ENCODE measurements at regions not wholly inside any gene's neighbourhood (a gene's known extent, or its start where the extent isn't known, plus 50 kb on each side); places are given as distances from the start of the nearest gene placed in this dataset.

DNA sequence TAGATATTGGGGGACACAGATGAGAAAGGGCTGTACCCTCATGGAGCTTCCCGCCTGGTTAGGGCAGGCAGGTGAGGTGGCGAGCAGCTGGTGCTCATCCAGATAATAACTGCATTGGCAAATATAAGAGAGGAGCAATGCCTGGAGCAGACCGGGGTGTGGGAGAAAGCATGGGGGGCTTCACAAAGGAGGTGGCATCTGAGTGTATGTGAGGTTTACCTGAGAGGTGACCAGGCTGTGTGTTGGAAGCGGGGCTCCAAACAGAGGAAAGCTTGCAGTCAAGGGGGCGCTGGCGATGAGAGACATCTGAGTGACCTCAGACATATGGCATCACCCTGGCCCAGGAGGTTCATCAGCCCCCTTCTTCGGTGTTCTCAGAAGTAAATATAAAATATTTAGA lies 72.1 kb upstream of the PMEPA1 start:
- Mint-ChIP-seq H3K36me3 (ENCODE audit: insufficient read depth in 1 of 3, low read depth in 3 of 3) (no peaks in the 10 kb centered on the region), H3K27ac (peak overlapping the region in 1 of 3 experiments; percentile 24; a peak in 1 of 7 replicates), H3K9me3 (no peaks in the 10 kb centered on the region), H3K4me1 (peaks cover 13 to 16% of the 10 kb centered on the region in 2 experiments), H3K4me3 (no peak overlapping the region; a peak in 1 of 5 replicates), H3K27me3 (ENCODE audit: low read depth) (peaks cover 4% of the 10 kb centered on the region)
- no peak overlapping the region for H3K18ac ChIP-seq (ENCODE audit: insufficient read length, low read depth, low read length)
- no peak overlapping the region for H3K4me2 ChIP-seq (ENCODE audit: insufficient read depth, insufficient read length, low read length)
- no peak overlapping the region for H3K27ac ChIP-seq (ENCODE audit: insufficient read length, low read depth, low read length)
- DNase-seq, result peak; percentile 20
- H3K23ac ChIP-seq (ENCODE audit: insufficient read length, low read depth, low read length), result no peak overlapping the region
- no peak overlapping the region for H3K56ac ChIP-seq (ENCODE audit: insufficient read length, low read depth, low read length)
- no peak overlapping the region for H3K4ac ChIP-seq (ENCODE audit: low read depth, low read length)
- H2BK120ac ChIP-seq (ENCODE audit: low read depth, low read length, poor library complexity, severe bottlenecking), result no peak overlapping the region
- H2BK20ac ChIP-seq (ENCODE audit: low read depth, low read length, poor library complexity, severe bottlenecking), result no peak overlapping the region
- H3K14ac ChIP-seq (ENCODE audit: insufficient read depth, low read length), result no peak overlapping the region
- H2BK15ac ChIP-seq (ENCODE audit: low read depth, low read length), result no peak overlapping the region
- TF ChIP-seq CTCF (conservative IDR thresholded peaks at IDR 0.05), result no peak
- no peaks in the 10 kb centered on the region for H3K9me3 ChIP-seq (ENCODE audit: control insufficient read depth, low read depth, low read length)
- no CpG with 5 or more reads among the region's 7 CpGs for WGBS (ENCODE audit: extremely low coverage, insufficient read length, low lambda C conversion rate)
- no peaks in the 10 kb centered on the region for H3K4me1 ChIP-seq (ENCODE audit: insufficient read depth, low read length)
- H4K20me1 ChIP-seq (ENCODE audit: control insufficient read depth, insufficient read depth, insufficient read length), result no peaks in the 10 kb centered on the region
- no peak overlapping the region for H2BK12ac ChIP-seq (ENCODE audit: insufficient read length, low read depth, low read length)
- no peaks in the 10 kb centered on the region for H3K27me3 ChIP-seq (ENCODE audit: insufficient read depth, low read length)
- no peak overlapping the region for H4K5ac ChIP-seq (ENCODE audit: insufficient read length, low read depth, low read length)
- no peak overlapping the region for H3T11ph ChIP-seq (ENCODE audit: low read length)
- H4K8ac ChIP-seq (replicated peaks; ENCODE audit: insufficient read length, low read depth, low read length), result no peak overlapping the region
- H4K91ac ChIP-seq (ENCODE audit: insufficient read length, low read depth, low read length), result no peak overlapping the region
- H3K23me2 ChIP-seq (ENCODE audit: insufficient read length, low read depth, low read length, poor library complexity, severe bottlenecking), result no peaks in the 10 kb centered on the region
- H3K9ac ChIP-seq (ENCODE audit: extremely low read depth, insufficient read length, low read length), result no peak overlapping the region
- no peak overlapping the region for H2AK5ac ChIP-seq (ENCODE audit: insufficient read length, low read length)
- H3K79me1 ChIP-seq (ENCODE audit: insufficient read depth, low read depth, low read length, poor library complexity, severe bottlenecking), result no peaks in the 10 kb centered on the region
- H3K79me2 ChIP-seq (ENCODE audit: insufficient read depth, low read length), result no peaks in the 10 kb centered on the region
- H2BK5ac ChIP-seq (ENCODE audit: insufficient read length, low read length), result no peak overlapping the region
- H2AFZ ChIP-seq (ENCODE audit: low read length), result no peak overlapping the region
